Upper lobe of left lung (tissue), 6 donors: ENCODE measurements at regions not wholly inside any gene's neighbourhood (a gene's known extent, or its start where the extent isn't known, plus 50 kb on each side); places are given as distances from the start of the nearest gene placed in this dataset.
"Not testable (repeated sequence)": the region's sequence is repeated elsewhere in the genome, so short reads cannot be mapped to it uniquely, and the experiment has no call there.

Experiments used
- ATAC-seq, 2 donors: fragments of 200-7000 bp; cut with Tn5 transposase; one replicate each; pipeline ENCODE4 v1.9.1; 2022; ENCODE audit warnings: mild to moderate bottlenecking in 2 of 2, moderate library complexity in 2 of 2; ENCODE audit not compliant: low FRiP score in 2 of 2
- DNase-seq, 2 donors: peaks; one replicate each; pipeline ENCODE4 v3.0.0-alpha.2; 2019 to 2020
- H3K27ac ChIP-seq, 4 donors: fragments of 200-600 bp; sonication (generic); one replicate each; pipeline ENCODE4 v1.5.1; 2016 to 2019
- H3K27me3 ChIP-seq, 4 donors: fragments of 200-600 bp; sonication (generic); one replicate each; pipeline ENCODE4 v1.5.1; 2017 to 2019
- H3K36me3 ChIP-seq, 4 donors: fragments of 200-600 bp; sonication (generic); one replicate each; pipeline ENCODE4 v1.5.1; 2016 to 2019
- H3K4me1 ChIP-seq, 4 donors: fragments of 200-600 bp; sonication (generic); one replicate each; pipeline ENCODE4 v1.5.1; 2018 to 2019
- H3K4me3 ChIP-seq, 4 donors: fragments of 200-600 bp; sonication (generic); one replicate each; pipeline ENCODE4 v1.5.1; 2017 to 2019; ENCODE audit warnings: mild to moderate bottlenecking in 2 of 4, moderate library complexity in 1 of 4
- H3K9me3 ChIP-seq, 4 donors: fragments of 200-600 bp; sonication (generic); one replicate each; pipeline ENCODE4 v1.5.1; 2018 to 2019
- EP300 ChIP-seq, 4 donors: sonication (generic); formaldehyde crosslinking; IDR thresholded peaks; one replicate each; pipeline ENCODE4 v1.5.1; 2017; ENCODE audit warnings: antibody characterized with exemption in 4 of 4, control low read depth in 2 of 4
- POLR2A ChIP-seq, 4 donors: fragments of 450-650 bp; IDR thresholded peaks; one replicate each; pipeline ENCODE4 v1.5.1; 2016 to 2017; ENCODE audit warnings: antibody characterized with exemption in 4 of 4, mild to moderate bottlenecking in 2 of 4
- POLR2AphosphoS5 ChIP-seq, 2 donors: sonication (generic); formaldehyde crosslinking; IDR thresholded peaks; one replicate each; pipeline ENCODE4 v1.5.1; 2017; ENCODE audit warnings: antibody characterized with exemption in 2 of 2
- WGBS, 2 donors: methylation state at CpG; one replicate each; pipeline ENCODE4 v1.1.5; 2017 to 2018; 5-methylcytosine and 5-hydroxymethylcytosine counted together
- TF ChIP-seq, protein P1 (sequence below), 6 experiments: fragments of 450-650 bp in 4 of 6; fragments of 200-600 bp in 2 of 6; sonication (generic) in 2 of 6; IDR thresholded peaks; one replicate each; pipeline ENCODE4 v1.5.1; 2016 to 2019; ENCODE audit warnings: antibody characterized with exemption in 6 of 6
- donor health status: DM: no; HTN: no; CAD: no; lungs with moderate emphysema.
- donor health status: DM: no; HTN: yes; CAD: no; lungs with severe emphysema.

DNA sequence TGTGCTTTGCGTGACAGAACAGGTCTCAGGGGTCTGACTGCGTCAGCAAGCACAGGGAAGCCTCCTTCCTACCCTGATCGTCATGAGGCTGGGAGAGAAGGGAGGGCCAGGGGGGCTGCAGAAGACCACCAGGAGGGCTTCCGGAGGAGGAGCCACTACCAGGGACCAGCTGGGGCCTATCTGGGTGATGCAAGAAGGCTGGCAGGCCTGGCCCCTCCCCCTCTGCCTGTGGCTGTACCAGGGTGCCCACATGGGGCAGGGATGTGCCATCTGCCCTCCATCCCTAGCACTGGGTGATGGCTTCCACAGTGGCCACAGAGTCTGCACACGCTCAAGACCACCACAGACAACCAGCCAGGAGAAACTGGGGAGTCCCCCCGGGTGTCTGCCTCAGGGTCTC, 116.4 kb upstream of the NKX1-1 start:
- WGBS, 2 donors, result 95 to 100% methylated on average over 2 to 6 of the region's 6 CpGs
- peak in 1 of 2 donors; percentile 4 for ATAC-seq

GRCh38 chr4:1521821-1522361, 115.6 kb upstream of the NKX1-1 start:
- Histone ChIP-seq H3K36me3 (no peaks in the 10 kb centered on the region), H3K27me3 (no peaks in the 10 kb centered on the region), H3K27ac (no peak overlapping the region), H3K4me3 (no peak overlapping the region), H3K9me3 (no peaks in the 10 kb centered on the region), H3K4me1 (peaks cover 0 to 17% (median 5%) of the 10 kb centered on the region in 4 donors)
- TF ChIP-seq, protein P1, sequence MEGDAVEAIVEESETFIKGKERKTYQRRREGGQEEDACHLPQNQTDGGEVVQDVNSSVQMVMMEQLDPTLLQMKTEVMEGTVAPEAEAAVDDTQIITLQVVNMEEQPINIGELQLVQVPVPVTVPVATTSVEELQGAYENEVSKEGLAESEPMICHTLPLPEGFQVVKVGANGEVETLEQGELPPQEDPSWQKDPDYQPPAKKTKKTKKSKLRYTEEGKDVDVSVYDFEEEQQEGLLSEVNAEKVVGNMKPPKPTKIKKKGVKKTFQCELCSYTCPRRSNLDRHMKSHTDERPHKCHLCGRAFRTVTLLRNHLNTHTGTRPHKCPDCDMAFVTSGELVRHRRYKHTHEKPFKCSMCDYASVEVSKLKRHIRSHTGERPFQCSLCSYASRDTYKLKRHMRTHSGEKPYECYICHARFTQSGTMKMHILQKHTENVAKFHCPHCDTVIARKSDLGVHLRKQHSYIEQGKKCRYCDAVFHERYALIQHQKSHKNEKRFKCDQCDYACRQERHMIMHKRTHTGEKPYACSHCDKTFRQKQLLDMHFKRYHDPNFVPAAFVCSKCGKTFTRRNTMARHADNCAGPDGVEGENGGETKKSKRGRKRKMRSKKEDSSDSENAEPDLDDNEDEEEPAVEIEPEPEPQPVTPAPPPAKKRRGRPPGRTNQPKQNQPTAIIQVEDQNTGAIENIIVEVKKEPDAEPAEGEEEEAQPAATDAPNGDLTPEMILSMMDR (IDR thresholded peaks at IDR 0.05), result no peak
- no peak for TF ChIP-seq EP300 (IDR thresholded peaks at IDR 0.05)
- TF ChIP-seq POLR2A (IDR thresholded peaks at IDR 0.05), result no peak
- no peak for TF ChIP-seq POLR2AphosphoS5 (IDR thresholded peaks at IDR 0.05)
- DNase-seq (peak in 1 of 2 donors; percentile 64), ATAC-seq (no peak)
- WGBS, 2 donors, result 92 to 100% methylated on average over 5 to 15 of the region's 19 CpGs

More for the DNA sequence above, 116.4 kb upstream of the NKX1-1 start:
- DNase-seq, result peak in 1 of 2 donors; percentile 30
- Histone ChIP-seq H3K36me3 (no peaks in the 10 kb centered on the region), H3K4me3 (no peak overlapping the region), H3K9me3 (no peaks in the 10 kb centered on the region), H3K27ac (no peak overlapping the region), H3K27me3 (no peaks in the 10 kb centered on the region), H3K4me1 (peaks cover 0 to 17% (median 5%) of the 10 kb centered on the region in 4 donors)
- no peak for TF ChIP-seq POLR2AphosphoS5 (IDR thresholded peaks at IDR 0.05)
- TF ChIP-seq, protein P1 (IDR thresholded peaks at IDR 0.05), result no peak
- no peak for TF ChIP-seq POLR2A (IDR thresholded peaks at IDR 0.05)
- TF ChIP-seq EP300 (IDR thresholded peaks at IDR 0.05), result no peak

- H3K27ac ChIP-seq, result peak overlapping the region in 2 of 4 donors; percentile 24 to 80
- DNase-seq (peak; percentile 74 to 83), ATAC-seq (peak in 1 of 2 donors; percentile 26)
- peak overlapping the region in 3 of 4 donors; percentile 35 to 38 (median 36) for H3K4me3 ChIP-seq
- peaks cover 0 to 17% (median 5%) of the 10 kb centered on the region in 4 donors for H3K4me1 ChIP-seq
- not testable (repeated sequence) for H3K27me3 ChIP-seq, H3K36me3 ChIP-seq, H3K9me3 ChIP-seq
- WGBS, 2 donors, result 2 to 5% methylated on average over 20 to 27 of the region's 79 CpGs
These were observed 114.7 kb upstream of the NKX1-1 start for GRCh38 chr4:1520795-1521576.

GRCh38 chr4:1519787-1520661, 113.8 kb upstream of the NKX1-1 start:
- H3K36me3 ChIP-seq, result no peaks in the 10 kb centered on the region
- H3K4me1 ChIP-seq, result peaks cover 0 to 17% (median 5%) of the 10 kb centered on the region in 4 donors
- DNase-seq (peak in 1 of 2 donors; percentile 72), ATAC-seq (no peak)
- TF ChIP-seq, protein P1 (IDR thresholded peaks at IDR 0.05), result no peak
- no peak for TF ChIP-seq POLR2AphosphoS5 (IDR thresholded peaks at IDR 0.05)
- TF ChIP-seq EP300 (IDR thresholded peaks at IDR 0.05), result no peak
- TF ChIP-seq POLR2A (IDR thresholded peaks at IDR 0.05), result no peak
- H3K27me3 ChIP-seq, result no peaks in the 10 kb centered on the region
- H3K9me3 ChIP-seq, result no peaks in the 10 kb centered on the region
- peak overlapping the region in 2 of 4 donors; percentile 55 to 80 for H3K27ac ChIP-seq
- H3K4me3 ChIP-seq, result peak overlapping the region in 2 of 4 donors; percentile 16 to 35
- 55 to 64% methylated on average over 33 of the region's 58 CpGs for WGBS, 2 donors
